HL-60 (cell line): ENCODE measurements at regions not wholly inside any gene's neighbourhood (a gene's known extent, or its start where the extent isn't known, plus 50 kb on each side); places are given as distances from the start of the nearest gene placed in this dataset.

Experiments used
- DNase-seq, 2 experiments: peaks; one replicate each; pipeline ENCODE4 v3.0.0-alpha.2; 2010 to 2020; ENCODE audit warnings: low read depth in 1 of 2, low spot score in 1 of 2
- H3K27ac ChIP-seq: fragments of 250-450 bp; sonication (Bioruptor Pico); replicated peaks from 2 replicates; pipeline ENCODE4 v1.5.1; 2020; ENCODE audit warnings: mild to moderate bottlenecking, moderate library complexity
- H3K27me3 ChIP-seq: fragments of 250-450 bp; sonication (Bioruptor Pico); 2 replicates; pipeline ENCODE4 v1.5.1; 2021; ENCODE audit warnings: mild to moderate bottlenecking, moderate library complexity; ENCODE audit not compliant: insufficient read depth, poor library complexity, severe bottlenecking
- H3K4me3 ChIP-seq: replicated peaks from 2 replicates; pipeline ENCODE4 v1.5.1; 2011; ENCODE audit warnings: mild to moderate bottlenecking, control low read depth, low read length; ENCODE audit not compliant: insufficient read depth
- GABPA ChIP-seq: IDR thresholded peaks from 2 replicates; pipeline ENCODE4 v1.6.1; 2012; ENCODE audit warnings: low read depth
- POLR2AphosphoS5 ChIP-seq: IDR thresholded peaks from 2 replicates; pipeline ENCODE4 v1.6.1; 2012; ENCODE audit warnings: low read depth
- SPI1 ChIP-seq: IDR thresholded peaks from 2 replicates; pipeline ENCODE4 v1.6.1; 2012; ENCODE audit warnings: low read depth, mild to moderate bottlenecking, borderline replicate concordance
- TF ChIP-seq, protein P1 (sequence below): IDR thresholded peaks from one replicate; pipeline ENCODE4 v1.5.1; 2011; ENCODE audit warnings: low read length, control low read depth, inconsistent platforms; ENCODE audit not compliant: insufficient read depth
- TF ChIP-seq, protein P2 (sequence below): IDR thresholded peaks from 2 replicates; pipeline ENCODE4 v1.6.1; 2012; ENCODE audit warnings: low read depth; ENCODE audit not compliant: insufficient replicate concordance

DNA sequence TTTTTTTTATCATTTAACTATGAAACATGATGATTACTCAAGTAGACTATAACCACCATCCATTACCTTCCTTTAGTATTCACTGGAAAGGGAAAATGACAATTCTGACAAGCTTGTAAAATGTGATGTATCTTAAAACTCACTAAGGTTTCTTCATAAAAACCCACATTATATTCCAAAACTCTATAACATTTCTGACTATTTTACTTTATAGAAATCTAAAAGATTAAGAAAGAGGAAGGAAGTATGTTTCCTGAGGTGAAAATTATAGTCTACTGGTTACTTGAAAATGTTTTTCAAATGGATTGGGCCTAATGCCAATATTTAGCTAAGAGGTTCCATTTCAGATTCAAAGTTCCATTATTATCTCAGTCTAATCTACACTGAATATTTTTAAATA is 1982.2 kb upstream of the C9orf72 start:
- no peak for DNase-seq
- H3K4me3 ChIP-seq, result no peak overlapping the region
- TF ChIP-seq, protein P1, sequence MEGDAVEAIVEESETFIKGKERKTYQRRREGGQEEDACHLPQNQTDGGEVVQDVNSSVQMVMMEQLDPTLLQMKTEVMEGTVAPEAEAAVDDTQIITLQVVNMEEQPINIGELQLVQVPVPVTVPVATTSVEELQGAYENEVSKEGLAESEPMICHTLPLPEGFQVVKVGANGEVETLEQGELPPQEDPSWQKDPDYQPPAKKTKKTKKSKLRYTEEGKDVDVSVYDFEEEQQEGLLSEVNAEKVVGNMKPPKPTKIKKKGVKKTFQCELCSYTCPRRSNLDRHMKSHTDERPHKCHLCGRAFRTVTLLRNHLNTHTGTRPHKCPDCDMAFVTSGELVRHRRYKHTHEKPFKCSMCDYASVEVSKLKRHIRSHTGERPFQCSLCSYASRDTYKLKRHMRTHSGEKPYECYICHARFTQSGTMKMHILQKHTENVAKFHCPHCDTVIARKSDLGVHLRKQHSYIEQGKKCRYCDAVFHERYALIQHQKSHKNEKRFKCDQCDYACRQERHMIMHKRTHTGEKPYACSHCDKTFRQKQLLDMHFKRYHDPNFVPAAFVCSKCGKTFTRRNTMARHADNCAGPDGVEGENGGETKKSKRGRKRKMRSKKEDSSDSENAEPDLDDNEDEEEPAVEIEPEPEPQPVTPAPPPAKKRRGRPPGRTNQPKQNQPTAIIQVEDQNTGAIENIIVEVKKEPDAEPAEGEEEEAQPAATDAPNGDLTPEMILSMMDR, result no peak
- TF ChIP-seq, protein P2, sequence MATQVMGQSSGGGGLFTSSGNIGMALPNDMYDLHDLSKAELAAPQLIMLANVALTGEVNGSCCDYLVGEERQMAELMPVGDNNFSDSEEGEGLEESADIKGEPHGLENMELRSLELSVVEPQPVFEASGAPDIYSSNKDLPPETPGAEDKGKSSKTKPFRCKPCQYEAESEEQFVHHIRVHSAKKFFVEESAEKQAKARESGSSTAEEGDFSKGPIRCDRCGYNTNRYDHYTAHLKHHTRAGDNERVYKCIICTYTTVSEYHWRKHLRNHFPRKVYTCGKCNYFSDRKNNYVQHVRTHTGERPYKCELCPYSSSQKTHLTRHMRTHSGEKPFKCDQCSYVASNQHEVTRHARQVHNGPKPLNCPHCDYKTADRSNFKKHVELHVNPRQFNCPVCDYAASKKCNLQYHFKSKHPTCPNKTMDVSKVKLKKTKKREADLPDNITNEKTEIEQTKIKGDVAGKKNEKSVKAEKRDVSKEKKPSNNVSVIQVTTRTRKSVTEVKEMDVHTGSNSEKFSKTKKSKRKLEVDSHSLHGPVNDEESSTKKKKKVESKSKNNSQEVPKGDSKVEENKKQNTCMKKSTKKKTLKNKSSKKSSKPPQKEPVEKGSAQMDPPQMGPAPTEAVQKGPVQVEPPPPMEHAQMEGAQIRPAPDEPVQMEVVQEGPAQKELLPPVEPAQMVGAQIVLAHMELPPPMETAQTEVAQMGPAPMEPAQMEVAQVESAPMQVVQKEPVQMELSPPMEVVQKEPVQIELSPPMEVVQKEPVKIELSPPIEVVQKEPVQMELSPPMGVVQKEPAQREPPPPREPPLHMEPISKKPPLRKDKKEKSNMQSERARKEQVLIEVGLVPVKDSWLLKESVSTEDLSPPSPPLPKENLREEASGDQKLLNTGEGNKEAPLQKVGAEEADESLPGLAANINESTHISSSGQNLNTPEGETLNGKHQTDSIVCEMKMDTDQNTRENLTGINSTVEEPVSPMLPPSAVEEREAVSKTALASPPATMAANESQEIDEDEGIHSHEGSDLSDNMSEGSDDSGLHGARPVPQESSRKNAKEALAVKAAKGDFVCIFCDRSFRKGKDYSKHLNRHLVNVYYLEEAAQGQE, result no peak
- no peak for TF ChIP-seq POLR2AphosphoS5
- no peak for TF ChIP-seq SPI1
- no peak for TF ChIP-seq GABPA
- no peaks in the 10 kb centered on the region for H3K27me3 ChIP-seq
- H3K27ac ChIP-seq, result no peak overlapping the region

DNA sequence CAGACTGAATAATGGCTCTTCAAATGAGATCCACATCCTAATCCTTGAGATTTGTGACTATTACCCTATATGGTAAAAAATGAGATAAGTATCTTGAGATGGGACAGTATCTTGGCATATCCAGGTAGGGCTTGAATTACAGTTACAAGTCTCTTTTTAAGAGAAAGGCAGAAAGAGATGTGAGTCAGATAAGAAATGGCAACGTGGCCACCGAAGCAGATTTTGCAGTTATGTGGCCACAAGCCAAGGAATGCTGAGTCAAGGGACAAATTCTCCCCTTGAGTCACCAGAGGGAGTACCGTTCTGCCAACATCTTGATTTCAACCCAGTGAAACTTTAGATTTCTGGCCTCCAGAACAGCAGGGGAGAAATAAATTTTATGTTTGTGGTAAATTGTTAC is 1983.0 kb upstream of the C9orf72 start:
- H3K27ac ChIP-seq, result no peak overlapping the region
- DNase-seq, result no peak
- TF ChIP-seq POLR2AphosphoS5 (no peak), SPI1 (no peak), GABPA (no peak)
- TF ChIP-seq, protein P1, result no peak
- TF ChIP-seq, protein P2, result no peak
- no peak overlapping the region for H3K4me3 ChIP-seq
- H3K27me3 ChIP-seq, result no peaks in the 10 kb centered on the region

DNA sequence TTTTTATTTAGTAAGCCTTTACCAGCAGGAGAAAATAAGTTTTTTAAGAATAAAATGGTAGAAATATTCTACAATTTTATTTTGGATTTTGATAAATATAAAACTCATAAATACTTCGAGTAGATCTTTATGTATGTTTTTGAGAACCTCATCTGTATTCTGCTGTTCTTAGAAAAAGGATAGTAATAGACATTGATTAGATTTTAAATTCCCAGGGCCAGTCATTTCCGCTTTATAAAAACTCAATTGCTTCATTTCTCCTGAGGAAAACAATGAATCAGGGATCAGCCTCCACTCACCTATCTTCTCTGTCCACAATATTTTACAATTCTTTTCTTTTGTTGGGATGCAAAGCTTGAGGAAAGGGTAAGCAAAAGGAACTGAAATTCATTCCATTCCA is 1983.5 kb upstream of the C9orf72 start:
- Histone ChIP-seq H3K4me3 (no peak overlapping the region), H3K27me3 (no peaks in the 10 kb centered on the region), H3K27ac (no peak overlapping the region)
- TF ChIP-seq, protein P1, result no peak
- no peak for TF ChIP-seq SPI1
- no peak for TF ChIP-seq GABPA
- TF ChIP-seq, protein P2, result no peak
- no peak for TF ChIP-seq POLR2AphosphoS5
- DNase-seq, result no peak
